GM23338 (cell line): ENCODE measurements at regions not wholly inside any gene's neighbourhood (a gene's known extent, or its start where the extent isn't known, plus 50 kb on each side); places are given as distances from the start of the nearest gene placed in this dataset.

ENCODE experiments used
- ATAC-seq: fragments of 200-7000 bp; cut with Tn5 transposase; 3 replicates; pipeline ENCODE4 v1.9.1; 2020
- DNase-seq: peaks from one replicate; pipeline ENCODE4 v3.0.0-alpha.2; 2015; ENCODE audit warnings: low spot score
- H2AFZ ChIP-seq: fragments of 200-600 bp; sonication (generic); 2 replicates; pipeline ENCODE4 v1.8.0; 2016; ENCODE audit warnings: antibody characterized with exemption, mild to moderate bottlenecking, moderate library complexity
- H3F3A ChIP-seq: fragments of 200-600 bp; sonication (generic); replicated peaks from 2 replicates; pipeline ENCODE4 v1.8.0; 2017; ENCODE audit warnings: antibody characterized with exemption, mixed run types, low read depth
- H3K27ac ChIP-seq: fragments of 200-600 bp; sonication (generic); 2 replicates; pipeline ENCODE4 v1.6.1; 2016; ENCODE audit warnings: low read depth
- H3K27me3 ChIP-seq: fragments of 200-600 bp; sonication (generic); 2 replicates; pipeline ENCODE4 v1.8.0; 2016; ENCODE audit warnings: mild to moderate bottlenecking, mixed run types, moderate library complexity; ENCODE audit not compliant: insufficient read depth
- H3K36me3 ChIP-seq: fragments of 200-600 bp; sonication (generic); 2 replicates; pipeline ENCODE4 v1.8.0; 2016; ENCODE audit warnings: mild to moderate bottlenecking; ENCODE audit not compliant: insufficient read depth
- H3K4me1 ChIP-seq: fragments of 200-600 bp; sonication (generic); 2 replicates; pipeline ENCODE4 v1.8.0; 2016; ENCODE audit warnings: mild to moderate bottlenecking, moderate library complexity; ENCODE audit not compliant: insufficient read depth
- H3K4me2 ChIP-seq: fragments of 200-600 bp; sonication (generic); 2 replicates; pipeline ENCODE4 v1.7.1; 2017; ENCODE audit warnings: mixed run types
- H3K4me3 ChIP-seq: fragments of 200-600 bp; sonication (generic); 2 replicates; pipeline ENCODE4 v1.6.1; 2016; ENCODE audit warnings: mixed run types
- H3K79me2 ChIP-seq: fragments of 200-600 bp; sonication (generic); replicated peaks from 2 replicates; pipeline ENCODE4 v1.8.0; 2017; ENCODE audit warnings: mild to moderate bottlenecking; ENCODE audit not compliant: insufficient read depth
- H3K9me2 ChIP-seq: fragments of 200-600 bp; sonication (generic); 2 replicates; pipeline ENCODE4 v1.8.0; 2017; ENCODE audit not compliant: insufficient read depth
- H4K20me1 ChIP-seq: fragments of 200-600 bp; sonication (generic); replicated peaks from 2 replicates; pipeline ENCODE4 v1.8.0; 2017; ENCODE audit warnings: mild to moderate bottlenecking; ENCODE audit not compliant: insufficient read depth
- H3K27ac Mint-ChIP-seq: 2 replicates; pipeline ENCODE4 v1.8.0; 2020; ENCODE audit warnings: inconsistent platforms, mild to moderate bottlenecking, moderate library complexity, mixed read lengths
- H3K27me3 Mint-ChIP-seq: 3 replicates; pipeline ENCODE4 v1.8.0; 2022; ENCODE audit warnings: low read depth, mild to moderate bottlenecking, moderate library complexity, mixed read lengths, inconsistent platforms; ENCODE audit not compliant: insufficient read depth, poor library complexity
- H3K36me3 Mint-ChIP-seq: 3 replicates; pipeline ENCODE4 v1.8.0; 2021; ENCODE audit warnings: low read depth, mild to moderate bottlenecking, inconsistent platforms, moderate library complexity, mixed read lengths
- H3K4me1 Mint-ChIP-seq: 3 replicates; pipeline ENCODE4 v1.8.0; 2020; ENCODE audit warnings: mild to moderate bottlenecking, inconsistent platforms, mixed read lengths
- H3K4me3 Mint-ChIP-seq: 3 replicates; pipeline ENCODE4 v1.8.0; 2021; ENCODE audit warnings: moderate library complexity, mild to moderate bottlenecking, inconsistent platforms, mixed read lengths
- H3K9me3 Mint-ChIP-seq: 3 replicates; pipeline ENCODE4 v1.8.0; 2020; ENCODE audit warnings: moderate library complexity, mild to moderate bottlenecking, inconsistent platforms, mixed read lengths
- CREB1 ChIP-seq: fragments of 250-450 bp; sonication (Bioruptor Pico); IDR thresholded peaks from 2 replicates; pipeline ENCODE4 v1.5.0; 2020; ENCODE audit warnings: low read depth, mild to moderate bottlenecking, moderate library complexity
- CTCF ChIP-seq, 2 experiments: fragments of 200-600 bp in 1 of 2; sonication (generic) in 1 of 2; conservative IDR thresholded peaks; 2 replicates each; pipeline versions ENCODE4 v1.5.1 to v1.6.1; 2016 to 2017; ENCODE audit warnings: antibody characterized with exemption in 2 of 2, low read depth in 2 of 2, mild to moderate bottlenecking in 2 of 2, moderate library complexity in 1 of 2
- ETS1 ChIP-seq: IDR thresholded peaks from 2 replicates; pipeline ENCODE4 v1.6.1; 2016; ENCODE audit warnings: antibody characterized with exemption
- STAT1 ChIP-seq: IDR thresholded peaks from one replicate; pipeline ENCODE4 v1.6.1; 2016; ENCODE audit warnings: antibody characterized with exemption; ENCODE audit not compliant: unreplicated experiment
- ZNF462 ChIP-seq: fragments of 250-450 bp; sonication (Bioruptor Pico); IDR thresholded peaks from 2 replicates; pipeline ENCODE4 v1.5.0; 2020; ENCODE audit warnings: mild to moderate bottlenecking, moderate library complexity

GRCh38 chr15:47411733-47412132, 305.6 kb upstream of the SEMA6D start (continued):
- TF ChIP-seq CTCF (conservative IDR thresholded peaks at IDR 0.05; ENCODE audit: low read depth in 2 of 2) (no peak), ETS1 (no peak)

GRCh38 chr15:47412136-47412535, 305.2 kb upstream of the SEMA6D start:
- Histone ChIP-seq H3K4me2 (no peak overlapping the region), H3K27me3 (no peaks in the 10 kb centered on the region), H2AFZ (no peak overlapping the region), H4K20me1 (no peaks in the 10 kb centered on the region), H3K9me2 (no peaks in the 10 kb centered on the region), H3K36me3 (no peaks in the 10 kb centered on the region), H3K4me1 (peaks cover 15% of the 10 kb centered on the region), H3F3A (no peaks in the 10 kb centered on the region), H3K27ac (no peak overlapping the region), H3K4me3 (no peak overlapping the region), H3K79me2 (no peaks in the 10 kb centered on the region)
- DNase-seq (no peak), ATAC-seq (no peak)
- no peak overlapping the region for H3K27ac Mint-ChIP-seq
- H3K4me1 Mint-ChIP-seq: peaks cover 34% of the 10 kb centered on the region
- no peaks in the 10 kb centered on the region for H3K9me3 Mint-ChIP-seq
- TF ChIP-seq ZNF462 (CRISPR knock-in tag): no peak
- no peak for TF ChIP-seq CREB1 (CRISPR knock-in tag)
- TF ChIP-seq STAT1: no peak
- TF ChIP-seq ETS1: no peak
- H3K4me3 Mint-ChIP-seq: no peak overlapping the region
- no peaks in the 10 kb centered on the region for H3K36me3 Mint-ChIP-seq
- peaks cover 2% of the 10 kb centered on the region for H3K27me3 Mint-ChIP-seq
